Astrocyte of the spinal cord (primary cell): ENCODE measurements at regions not wholly inside any gene's neighbourhood (a gene's known extent, or its start where the extent isn't known, plus 50 kb on each side); places are given as distances from the start of the nearest gene placed in this dataset.

Experiments
- DNase-seq: peaks from one replicate; pipeline ENCODE4 v3.0.0; 2011; ENCODE audit warnings: low read depth, low spot score
- H3K4me3 ChIP-seq: 2 replicates; pipeline ENCODE4 v1.5.1; 2011; ENCODE audit warnings: low read depth, mild to moderate bottlenecking, low read length, moderate library complexity
- in situ Hi-C: cut with HindIII; loops from 2 replicates; pipeline ENCODE4 v1.10.0; 2017; ENCODE audit warnings: low sequenced_read_pairs
- TF ChIP-seq, protein P1 (sequence below): IDR thresholded peaks from 2 replicates; pipeline ENCODE4 v1.5.1; 2012; ENCODE audit warnings: low read depth, mild to moderate bottlenecking, low read length, inconsistent platforms

DNA sequence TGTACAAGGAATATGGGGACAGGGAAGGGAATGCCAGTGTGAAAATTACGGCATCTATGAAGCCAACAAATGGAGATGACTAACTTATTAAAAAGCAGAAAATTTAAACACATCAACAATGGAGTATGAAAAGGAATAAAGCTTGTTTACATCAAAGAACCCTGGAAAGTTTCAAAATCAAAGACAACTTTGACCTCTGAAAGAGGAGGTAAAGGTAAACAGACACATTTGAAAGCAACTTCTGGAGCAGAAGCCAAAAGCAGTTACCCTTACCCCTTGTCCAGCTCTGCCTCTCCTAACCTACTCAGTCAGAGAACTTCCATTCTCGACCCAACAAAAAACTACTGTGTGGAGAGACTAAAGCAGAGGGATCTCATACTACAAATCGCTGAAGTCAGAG lies 184.3 kb downstream of the DUSP6 start:
- DNase-seq: no peak
- TF ChIP-seq, protein P1, sequence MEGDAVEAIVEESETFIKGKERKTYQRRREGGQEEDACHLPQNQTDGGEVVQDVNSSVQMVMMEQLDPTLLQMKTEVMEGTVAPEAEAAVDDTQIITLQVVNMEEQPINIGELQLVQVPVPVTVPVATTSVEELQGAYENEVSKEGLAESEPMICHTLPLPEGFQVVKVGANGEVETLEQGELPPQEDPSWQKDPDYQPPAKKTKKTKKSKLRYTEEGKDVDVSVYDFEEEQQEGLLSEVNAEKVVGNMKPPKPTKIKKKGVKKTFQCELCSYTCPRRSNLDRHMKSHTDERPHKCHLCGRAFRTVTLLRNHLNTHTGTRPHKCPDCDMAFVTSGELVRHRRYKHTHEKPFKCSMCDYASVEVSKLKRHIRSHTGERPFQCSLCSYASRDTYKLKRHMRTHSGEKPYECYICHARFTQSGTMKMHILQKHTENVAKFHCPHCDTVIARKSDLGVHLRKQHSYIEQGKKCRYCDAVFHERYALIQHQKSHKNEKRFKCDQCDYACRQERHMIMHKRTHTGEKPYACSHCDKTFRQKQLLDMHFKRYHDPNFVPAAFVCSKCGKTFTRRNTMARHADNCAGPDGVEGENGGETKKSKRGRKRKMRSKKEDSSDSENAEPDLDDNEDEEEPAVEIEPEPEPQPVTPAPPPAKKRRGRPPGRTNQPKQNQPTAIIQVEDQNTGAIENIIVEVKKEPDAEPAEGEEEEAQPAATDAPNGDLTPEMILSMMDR: no peak
- H3K4me3 ChIP-seq: no peak overlapping the region
- in situ Hi-C loops: no loop called here

DNA sequence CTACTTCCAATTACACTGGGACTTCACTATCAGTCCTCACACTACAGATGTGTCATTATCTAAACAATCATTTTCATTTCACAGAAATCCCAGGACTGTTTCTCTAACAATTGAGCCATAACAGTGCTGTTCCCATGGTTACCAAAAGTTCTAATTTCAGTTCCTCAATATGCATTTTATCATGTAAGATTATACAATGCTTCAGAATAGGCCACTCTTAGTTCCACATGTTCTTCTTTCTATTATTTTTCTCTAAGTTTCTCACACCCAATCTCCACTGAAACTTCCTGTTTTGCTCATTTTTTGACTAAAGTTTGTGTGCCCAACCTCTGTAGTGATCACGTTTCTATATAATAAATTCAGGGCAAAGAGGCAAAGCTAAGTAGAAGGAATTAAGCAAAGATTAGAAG lies 185.8 kb downstream of the DUSP6 start:
- no peak overlapping the region for H3K4me3 ChIP-seq
- TF ChIP-seq, protein P1: no peak
- DNase-seq: peak; percentile 85
- in situ Hi-C loops: no loop called here

DNA sequence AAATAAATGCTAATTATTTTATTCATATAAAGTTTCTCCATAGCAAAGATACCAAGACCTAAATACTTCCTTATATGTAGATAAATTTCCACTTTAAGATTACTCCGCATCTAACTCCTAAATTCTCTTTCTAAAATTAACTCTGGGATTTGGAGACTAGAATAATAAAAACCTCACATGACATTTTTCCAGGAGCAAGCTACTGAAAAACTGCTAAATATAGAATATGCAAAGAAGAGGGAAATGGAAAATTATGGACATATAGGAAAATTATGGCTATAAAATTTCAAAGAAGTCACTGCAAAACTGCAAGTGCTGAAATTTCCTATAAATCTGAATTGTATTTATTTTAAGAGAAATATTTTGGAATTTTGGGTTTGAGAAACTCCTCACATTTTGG lies 186.2 kb downstream of the DUSP6 start:
- TF ChIP-seq, protein P1: no peak
- no peak for DNase-seq
- H3K4me3 ChIP-seq: no peak overlapping the region
- in situ Hi-C loops: no loop called here

DNA sequence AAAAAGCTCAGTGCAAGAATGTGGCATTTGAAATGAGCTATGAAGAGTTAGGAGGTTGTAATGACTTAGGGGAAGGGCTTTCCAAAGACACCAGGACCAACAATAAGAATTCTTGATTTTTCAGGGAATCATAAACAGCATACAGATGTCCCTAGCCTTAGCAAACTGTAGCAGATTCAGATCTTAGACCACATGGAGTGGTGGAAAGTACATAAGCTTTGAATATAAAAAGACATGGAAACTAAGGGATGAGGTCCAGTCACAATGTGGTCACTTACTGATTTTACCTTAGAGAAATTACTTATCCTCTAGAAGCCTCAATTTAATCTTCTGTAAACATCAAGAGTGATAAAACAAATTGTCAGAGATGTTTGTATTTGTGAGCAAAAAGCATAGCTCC lies 186.6 kb downstream of the DUSP6 start:
- TF ChIP-seq, protein P1: no peak
- in situ Hi-C loops: no loop called here
- H3K4me3 ChIP-seq: no peak overlapping the region
- DNase-seq: no peak

DNA sequence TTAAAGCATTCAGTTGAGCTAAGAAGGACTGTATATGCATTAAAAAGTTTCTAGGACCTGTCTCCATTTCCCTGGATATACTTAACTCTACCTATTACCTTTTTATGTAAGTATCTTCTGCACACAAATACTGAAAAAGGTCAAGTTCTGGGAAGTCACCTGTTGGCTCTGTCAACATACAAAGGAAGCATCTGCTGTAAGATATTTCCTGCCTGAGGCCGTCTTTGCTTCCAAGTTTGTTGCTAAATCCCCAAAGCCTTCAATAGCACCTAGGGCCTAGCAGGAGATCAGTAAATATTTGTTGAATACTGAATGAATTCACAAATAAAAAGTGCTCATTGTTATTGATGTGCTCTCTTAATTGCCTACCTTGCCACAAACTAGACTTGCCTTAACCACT lies 188.4 kb downstream of the DUSP6 start:
- DNase-seq: no peak
- H3K4me3 ChIP-seq: no peak overlapping the region
- TF ChIP-seq, protein P1: no peak
- in situ Hi-C loops: no loop called here

DNA sequence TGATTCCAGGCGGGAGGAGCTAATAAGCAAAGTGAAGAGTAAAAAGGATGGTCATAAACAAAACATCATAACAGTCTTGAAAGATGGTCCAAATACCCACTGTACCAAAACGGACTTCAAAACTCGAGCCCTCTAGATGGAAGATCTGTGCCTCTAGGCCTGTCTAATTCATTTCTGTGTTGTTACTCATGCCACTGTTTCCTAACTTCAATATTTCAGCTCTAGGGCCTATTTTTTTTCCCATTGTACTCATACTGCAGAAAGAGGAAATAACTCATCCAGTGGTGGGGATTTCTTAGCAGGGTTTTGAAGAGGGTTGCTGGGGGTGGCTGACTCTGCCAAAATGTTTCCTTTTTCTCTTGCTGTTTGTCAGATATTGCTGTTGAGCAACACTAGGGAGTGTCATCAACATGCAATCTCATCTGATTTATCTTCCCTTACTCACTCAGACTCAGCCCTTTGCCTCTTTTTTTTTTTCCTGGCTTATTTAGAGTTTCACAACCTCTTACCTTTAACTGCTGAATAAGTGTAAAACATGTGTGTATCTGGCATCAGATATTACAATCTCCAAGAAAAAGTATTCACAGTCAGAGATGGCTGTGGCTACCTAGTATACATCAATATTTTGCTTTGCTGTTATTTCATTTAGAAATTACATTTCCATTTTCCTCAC lies 189.6 kb downstream of the DUSP6 start:
- TF ChIP-seq, protein P1: no peak
- DNase-seq: peak; percentile 97
- H3K4me3 ChIP-seq: no peak overlapping the region
- in situ Hi-C loops: no loop called here
